HG03108 (cell line): ENCODE measurements at regions not wholly inside any gene's neighbourhood (a gene's known extent, or its start where the extent isn't known, plus 50 kb on each side); places are given as distances from the start of the nearest gene placed in this dataset.

ENCODE experiments used
- ATAC-seq: cut with Tn5 transposase; IDR thresholded peaks from one replicate; pipeline ENCODE4 v1.9.1; 2021; ENCODE audit warnings: moderate library complexity; ENCODE audit not compliant: unreplicated experiment

- no peak for ATAC-seq
These were observed 201.1 kb upstream of the ATP2B1 start for GRCh38 chr12:89909753-89910152.

GRCh38 chr12:89907659-89908058 lies 199.0 kb upstream of the ATP2B1 start:
- ATAC-seq = no peak

- ATAC-seq = no peak
These were observed 198.2 kb upstream of the ATP2B1 start for GRCh38 chr12:89906824-89907223.

- ATAC-seq = no peak
These were observed 197.5 kb upstream of the ATP2B1 start for GRCh38 chr12:89906178-89906577.

GRCh38 chr12:89901906-89902642 lies 193.4 kb upstream of the ATP2B1 start:
- no peak for ATAC-seq

- ATAC-seq = no peak
These were observed 192.7 kb upstream of the ATP2B1 start for GRCh38 chr12:89901319-89901718.

GRCh38 chr12:89899651-89900050 lies 191.0 kb upstream of the ATP2B1 start:
- no peak for ATAC-seq

GRCh38 chr12:89895591-89895990 lies 187.0 kb upstream of the ATP2B1 start:
- ATAC-seq = no peak

- ATAC-seq = no peak
These were observed 186.5 kb upstream of the ATP2B1 start for GRCh38 chr12:89895101-89895500.

GRCh38 chr12:89893972-89894706 lies 185.5 kb upstream of the ATP2B1 start:
- no peak for ATAC-seq

GRCh38 chr12:89892436-89892835 lies 183.8 kb upstream of the ATP2B1 start:
- ATAC-seq = no peak

GRCh38 chr12:89891933-89892332 lies 183.3 kb upstream of the ATP2B1 start:
- no peak for ATAC-seq

GRCh38 chr12:89890161-89890560 lies 181.5 kb upstream of the ATP2B1 start:
- ATAC-seq = no peak

- ATAC-seq = no peak
These were observed 180.4 kb upstream of the ATP2B1 start for GRCh38 chr12:89889062-89889461.

- no peak for ATAC-seq
These were observed 176.3 kb upstream of the ATP2B1 start for GRCh38 chr12:89884952-89885351.

GRCh38 chr12:89884416-89884898 lies 175.8 kb upstream of the ATP2B1 start:
- no peak for ATAC-seq

- ATAC-seq = no peak
These were observed 175.2 kb upstream of the ATP2B1 start for GRCh38 chr12:89883630-89884389.

- no peak for ATAC-seq
These were observed 174.2 kb upstream of the ATP2B1 start for GRCh38 chr12:89882792-89883191.

GRCh38 chr12:89882050-89882449 lies 173.4 kb upstream of the ATP2B1 start:
- ATAC-seq = peak; percentile 33

- peak; percentile 95 for ATAC-seq
These were observed 172.2 kb upstream of the ATP2B1 start for GRCh38 chr12:89880690-89881350.

- no peak for ATAC-seq
These were observed 171.1 kb upstream of the ATP2B1 start for GRCh38 chr12:89879766-89880165.
